ENCODE measurements at regions not wholly inside any gene's neighbourhood (a gene's known extent, or its start where the extent isn't known, plus 50 kb on each side); places are given as distances from the start of the nearest gene placed in this dataset.

DNA sequence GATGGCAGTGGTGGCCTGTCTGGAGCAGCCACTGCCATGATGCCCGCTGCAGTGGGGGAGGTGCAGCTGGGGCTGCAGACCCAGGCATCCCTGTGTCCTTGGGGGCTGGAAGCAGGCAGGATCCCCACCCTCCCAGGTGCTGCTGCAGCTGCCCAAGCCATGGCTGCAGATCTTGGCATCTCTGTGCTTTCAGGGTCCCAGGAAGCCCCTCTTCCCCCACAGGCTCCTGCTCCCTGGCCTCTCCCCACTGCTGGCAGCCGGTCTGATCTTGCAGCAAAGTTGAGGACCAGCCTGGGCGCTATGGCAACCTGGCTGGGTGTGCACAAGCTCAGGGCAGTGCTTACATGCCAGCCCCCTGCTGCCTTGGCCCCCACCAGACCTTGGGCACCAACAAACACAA is 78.5 kb downstream of the SAMD9 start:
- Mint-ChIP-seq H3K9me3 (no peaks in the 10 kb centered on the region), H3K4me3 (no peak overlapping the region), H3K27ac (no peak overlapping the region), H3K27me3 (ENCODE audit: low read depth in 2 of 2) (peaks cover 0 to 4% of the 10 kb centered on the region in 2 donors), H3K36me3 (no peaks in the 10 kb centered on the region), H3K4me1 (no peaks in the 10 kb centered on the region)
- intact Hi-C loops (cut with micrococcal nuclease): no loop called here
- no peak for TF ChIP-seq CTCF (IDR thresholded peaks at IDR 0.05)
- Histone ChIP-seq H3K4me1 (ENCODE audit: control insufficient read depth, insufficient read depth, low read length) (no peaks in the 10 kb centered on the region), H3K27ac (ENCODE audit: low read length) (no peak overlapping the region), H3K36me3 (ENCODE audit: control insufficient read depth, insufficient read depth, low read length) (no peaks in the 10 kb centered on the region), H3K27me3 (ENCODE audit: control insufficient read depth, insufficient read depth, low read length) (peaks cover 3% of the 10 kb centered on the region), H3K4me3 (ENCODE audit: low read length) (no peak overlapping the region), H3K9me3 (ENCODE audit: control insufficient read depth, insufficient read depth, low read length) (no peaks in the 10 kb centered on the region)
- ATAC-seq (no peak), DNase-seq (no peak)
- 94% methylated on average over 3 of the region's 3 CpGs for WGBS (ENCODE audit: insufficient coverage)

- WGBS (ENCODE audit: insufficient coverage): 33% methylated on average over 2 of the region's 2 CpGs
- Mint-ChIP-seq H3K4me3 (no peak overlapping the region), H3K27me3 (ENCODE audit: low read depth in 2 of 2) (peaks cover 0 to 4% of the 10 kb centered on the region in 2 donors), H3K9me3 (peaks cover 1 to 2% of the 10 kb centered on the region in 2 donors), H3K27ac (no peak overlapping the region), H3K36me3 (no peaks in the 10 kb centered on the region), H3K4me1 (no peaks in the 10 kb centered on the region)
- Histone ChIP-seq H3K27ac (ENCODE audit: low read length) (no peak overlapping the region), H3K9me3 (ENCODE audit: control insufficient read depth, insufficient read depth, low read length) (no peaks in the 10 kb centered on the region), H3K27me3 (ENCODE audit: control insufficient read depth, insufficient read depth, low read length) (no peaks in the 10 kb centered on the region), H3K36me3 (ENCODE audit: control insufficient read depth, insufficient read depth, low read length) (no peaks in the 10 kb centered on the region), H3K4me3 (ENCODE audit: low read length) (no peak overlapping the region), H3K4me1 (ENCODE audit: control insufficient read depth, insufficient read depth, low read length) (no peaks in the 10 kb centered on the region)
- peak in 1 of 2 donors; percentile 8 for DNase-seq
- intact Hi-C loops (cut with micrococcal nuclease): no loop called here
- no peak for ATAC-seq
- TF ChIP-seq CTCF (IDR thresholded peaks at IDR 0.05): no peak
Measured at GRCh38 chr7:93036807-93037206, 81.0 kb downstream of the SAMD9 start.

DNA sequence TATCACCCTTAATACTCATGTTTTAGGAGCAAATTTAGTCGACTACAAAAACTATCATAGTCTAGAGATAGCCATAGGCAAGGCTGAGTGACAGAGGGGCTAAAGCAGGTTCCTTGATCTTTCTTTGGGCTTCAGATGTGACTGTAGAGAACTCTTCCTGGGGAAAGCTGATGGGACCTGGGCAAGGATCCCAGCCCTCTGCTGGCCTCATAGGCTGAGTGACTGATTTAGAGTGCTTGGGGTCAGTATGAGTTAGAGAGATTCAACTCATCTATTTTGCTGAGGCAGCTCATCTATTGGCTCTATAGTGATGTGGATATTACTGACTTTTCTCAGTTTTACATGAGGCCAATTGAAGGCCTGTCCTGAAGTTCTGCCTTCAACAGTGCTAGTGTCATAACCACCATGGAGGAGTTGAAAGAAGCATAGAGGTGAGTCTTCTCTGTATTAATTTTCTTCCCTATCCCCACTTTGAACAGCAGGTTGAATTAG is 81.6 kb downstream of the SAMD9 start:
- no peak overlapping the region for H3K27ac ChIP-seq (ENCODE audit: low read length)
- Mint-ChIP-seq H3K27me3 (ENCODE audit: low read depth in 2 of 2) (peaks cover 0 to 4% of the 10 kb centered on the region in 2 donors), H3K4me3 (no peak overlapping the region), H3K27ac (no peak overlapping the region), H3K9me3 (peaks cover 2 to 4% of the 10 kb centered on the region in 2 donors), H3K4me1 (no peaks in the 10 kb centered on the region), H3K36me3 (no peaks in the 10 kb centered on the region)
- H3K27me3 ChIP-seq (ENCODE audit: control insufficient read depth, insufficient read depth, low read length): no peaks in the 10 kb centered on the region
- no peaks in the 10 kb centered on the region for H3K36me3 ChIP-seq (ENCODE audit: control insufficient read depth, insufficient read depth, low read length)
- no peak for DNase-seq
- WGBS (ENCODE audit: insufficient coverage): 100% methylated on average over 1 of the region's 1 CpG
- no peak for TF ChIP-seq CTCF (IDR thresholded peaks at IDR 0.05)
- H3K9me3 ChIP-seq (ENCODE audit: control insufficient read depth, insufficient read depth, low read length): no peaks in the 10 kb centered on the region
- intact Hi-C loops (cut with micrococcal nuclease): no loop called here
- H3K4me1 ChIP-seq (ENCODE audit: control insufficient read depth, insufficient read depth, low read length): no peaks in the 10 kb centered on the region
- H3K4me3 ChIP-seq (ENCODE audit: low read length): no peak overlapping the region
- ATAC-seq: no peak

GRCh38 chr7:93031795-93032194 is 86.0 kb downstream of the SAMD9 start:
- H3K36me3 Mint-ChIP-seq: peaks cover 7% of the 10 kb centered on the region
- H3K4me1 ChIP-seq (ENCODE audit: control insufficient read depth, insufficient read depth, low read length): no peaks in the 10 kb centered on the region
- intact Hi-C loops (cut with micrococcal nuclease): no loop called here

More at GRCh38 chr7:93031795-93032194, 86.0 kb downstream of the SAMD9 start:
- no peak for TF ChIP-seq CTCF (IDR thresholded peaks at IDR 0.05)
- Histone ChIP-seq H3K36me3 (ENCODE audit: control insufficient read depth, insufficient read depth, low read length) (no peaks in the 10 kb centered on the region), H3K9me3 (ENCODE audit: control insufficient read depth, insufficient read depth, low read length) (no peaks in the 10 kb centered on the region), H3K27ac (ENCODE audit: low read length) (no peak overlapping the region), H3K27me3 (ENCODE audit: control insufficient read depth, insufficient read depth, low read length) (no peaks in the 10 kb centered on the region), H3K4me3 (ENCODE audit: low read length) (no peak overlapping the region)
- Mint-ChIP-seq H3K4me1 (no peaks in the 10 kb centered on the region), H3K27me3 (ENCODE audit: low read depth in 2 of 2) (peaks cover 7 to 17% of the 10 kb centered on the region in 2 donors), H3K4me3 (no peak overlapping the region), H3K27ac (no peak overlapping the region), H3K9me3 (peaks cover 2 to 4% of the 10 kb centered on the region in 2 donors)
- ATAC-seq: no peak
- no peak for DNase-seq
